Stimulated activated memory B cell treated with anti-CD40 and anti-IgM and Interleukin-4, amounts not matched to agents 10 μg/mL and 1 μg/mL and 100 μg/mL, for 72 hours (primary cell): ENCODE measurements at regions not wholly inside any gene's neighbourhood (a gene's known extent, or its start where the extent isn't known, plus 50 kb on each side); places are given as distances from the start of the nearest gene placed in this dataset.
A peak's percentile ranks its signal among the peaks of the same experiment; 100 is the strongest.
"Not testable (repeated sequence)": the region's sequence is repeated elsewhere in the genome, so short reads cannot be mapped to it uniquely, and the experiment has no call there.

Experiments used
- ATAC-seq: fragments of 150-1000 bp; cut with Tn5 transposase; 2 replicates; pipeline ENCODE4 v1.10.0; 2021
- H3K27ac Mint-ChIP-seq: one replicate; pipeline ENCODE4 v1.8.0; 2022; ENCODE audit warnings: mild to moderate bottlenecking, mixed read lengths
- H3K27me3 Mint-ChIP-seq: one replicate; pipeline ENCODE4 v1.8.0; 2022; ENCODE audit warnings: mixed read lengths
- H3K36me3 Mint-ChIP-seq: one replicate; pipeline ENCODE4 v1.8.0; 2022; ENCODE audit warnings: mixed read lengths
- H3K4me1 Mint-ChIP-seq: one replicate; pipeline ENCODE4 v1.8.0; 2022; ENCODE audit warnings: mixed read lengths
- H3K4me3 Mint-ChIP-seq: one replicate; pipeline ENCODE4 v1.8.0; 2022; ENCODE audit warnings: mild to moderate bottlenecking, moderate library complexity, mixed read lengths
- H3K9me3 Mint-ChIP-seq: one replicate; pipeline ENCODE4 v1.8.0; 2022; ENCODE audit warnings: mixed read lengths

DNA sequence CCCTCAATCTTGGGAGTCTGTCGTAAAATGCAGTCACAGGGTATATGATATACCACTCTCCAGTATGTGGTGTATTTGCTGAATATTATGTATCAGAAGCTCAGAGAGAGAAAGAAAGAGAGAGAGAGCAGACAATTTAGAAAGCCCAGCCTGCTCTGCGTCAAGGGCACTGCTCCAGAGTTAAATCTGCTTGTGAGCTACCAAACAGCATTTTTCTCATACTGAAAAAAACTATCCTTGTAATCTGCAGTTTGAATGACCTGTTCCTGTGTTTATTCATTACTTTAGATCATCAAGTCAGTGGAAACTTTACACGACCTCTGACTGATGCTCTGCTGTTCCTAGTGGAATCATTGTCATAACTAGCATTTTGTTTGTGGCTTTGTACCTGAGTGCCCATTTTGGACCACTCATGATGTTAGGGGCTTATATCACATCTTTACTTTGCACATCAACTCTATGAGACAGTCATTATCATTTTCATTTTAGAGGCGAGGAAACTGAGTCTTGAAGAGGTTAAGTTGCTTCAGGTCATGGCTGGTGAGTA, 89.2 kb upstream of the PELI1 start:
- Mint-ChIP-seq H3K36me3 (peaks cover 5% of the 10 kb centered on the region), H3K9me3 (no peaks in the 10 kb centered on the region), H3K4me1 (peaks cover 12% of the 10 kb centered on the region), H3K4me3 (no peak overlapping the region), H3K27ac (no peak overlapping the region), H3K27me3 (no peaks in the 10 kb centered on the region)
- no peak for ATAC-seq

GRCh38 chr2:64234150-64234549, 89.9 kb upstream of the PELI1 start:
- no peak overlapping the region for H3K27ac Mint-ChIP-seq

DNA sequence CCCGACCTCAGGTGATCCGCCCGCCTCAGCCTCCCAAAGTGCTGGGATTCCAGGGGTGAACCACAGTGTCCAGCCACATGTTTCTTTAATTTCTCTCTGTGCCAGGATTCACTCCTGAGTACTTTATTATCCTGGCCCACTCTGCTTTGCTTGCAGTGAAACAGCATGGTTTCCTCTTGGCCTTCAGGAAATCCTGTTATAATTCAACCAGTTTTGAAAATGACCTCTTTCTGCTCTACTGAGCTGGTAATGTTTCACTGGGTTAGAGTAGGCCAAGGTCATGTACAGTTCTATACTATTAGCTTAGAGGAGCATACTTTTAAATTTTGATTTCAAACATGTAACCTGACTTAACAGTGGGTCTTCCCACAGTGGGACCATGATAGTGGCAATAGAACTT, 90.6 kb upstream of the PELI1 start:
- no peak for ATAC-seq
- Mint-ChIP-seq H3K4me1 (peaks cover 6% of the 10 kb centered on the region), H3K27ac (peak overlapping the region; percentile 28), H3K36me3 (peaks cover 5% of the 10 kb centered on the region), H3K9me3 (no peaks in the 10 kb centered on the region), H3K27me3 (no peaks in the 10 kb centered on the region), H3K4me3 (no peak overlapping the region)

More at GRCh38 chr2:64234150-64234549, 89.9 kb upstream of the PELI1 start:
- Mint-ChIP-seq H3K27me3 (no peaks in the 10 kb centered on the region), H3K4me3 (no peak overlapping the region), H3K36me3 (peaks cover 5% of the 10 kb centered on the region), H3K4me1 (peaks cover 6% of the 10 kb centered on the region), H3K9me3 (no peaks in the 10 kb centered on the region)
- ATAC-seq, result no peak

DNA sequence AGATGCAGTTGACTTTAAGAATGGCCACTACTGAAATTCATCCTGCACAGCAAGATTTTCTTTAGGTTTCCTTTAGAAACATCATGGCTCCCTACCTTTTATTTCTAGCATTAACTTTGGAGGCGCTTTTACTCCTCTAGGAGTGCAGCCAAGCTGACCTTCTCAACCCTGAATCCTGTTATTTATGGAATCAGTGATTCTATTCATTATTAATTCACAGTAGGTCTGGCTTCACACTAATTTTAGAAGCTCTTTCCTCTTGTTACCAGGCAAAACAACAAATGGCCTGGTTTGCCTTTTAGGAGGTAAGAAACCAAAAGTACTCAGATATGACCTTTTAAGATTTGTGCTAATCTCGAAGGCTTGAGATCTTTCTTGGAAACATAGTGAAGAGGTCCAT, 93.0 kb upstream of the PELI1 start:
- Mint-ChIP-seq H3K9me3 (peaks cover 6% of the 10 kb centered on the region), H3K4me3 (no peak overlapping the region), H3K4me1 (no peaks in the 10 kb centered on the region), H3K27me3 (no peaks in the 10 kb centered on the region), H3K27ac (no peak overlapping the region), H3K36me3 (peaks cover 4% of the 10 kb centered on the region)
- no peak for ATAC-seq

DNA sequence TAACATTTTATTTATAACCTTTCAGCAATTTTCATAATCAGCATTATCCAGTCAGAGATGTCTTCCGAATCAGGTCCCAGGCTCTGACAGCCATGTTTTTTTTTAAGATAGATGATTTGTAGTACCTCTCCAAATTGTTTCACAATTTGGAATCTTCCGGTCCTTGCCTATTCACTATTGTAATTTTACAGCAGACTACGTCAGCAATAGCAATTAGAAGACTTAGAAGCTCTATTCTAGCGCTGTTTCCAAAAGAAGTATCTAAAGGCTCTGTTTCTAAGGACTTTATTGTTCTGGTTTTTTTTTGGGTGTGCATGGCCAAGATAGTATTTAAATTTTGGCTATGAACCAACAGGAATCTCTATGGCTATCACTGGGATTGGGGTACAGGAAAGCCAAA, 94.6 kb upstream of the PELI1 start:
- H3K27me3 Mint-ChIP-seq, result no peaks in the 10 kb centered on the region
- H3K4me1 Mint-ChIP-seq, result no peaks in the 10 kb centered on the region
- H3K4me3 Mint-ChIP-seq, result no peak overlapping the region
- H3K27ac Mint-ChIP-seq, result no peak overlapping the region
- peaks cover 6% of the 10 kb centered on the region for H3K9me3 Mint-ChIP-seq
- ATAC-seq, result no peak
- H3K36me3 Mint-ChIP-seq, result peaks cover 4% of the 10 kb centered on the region

DNA sequence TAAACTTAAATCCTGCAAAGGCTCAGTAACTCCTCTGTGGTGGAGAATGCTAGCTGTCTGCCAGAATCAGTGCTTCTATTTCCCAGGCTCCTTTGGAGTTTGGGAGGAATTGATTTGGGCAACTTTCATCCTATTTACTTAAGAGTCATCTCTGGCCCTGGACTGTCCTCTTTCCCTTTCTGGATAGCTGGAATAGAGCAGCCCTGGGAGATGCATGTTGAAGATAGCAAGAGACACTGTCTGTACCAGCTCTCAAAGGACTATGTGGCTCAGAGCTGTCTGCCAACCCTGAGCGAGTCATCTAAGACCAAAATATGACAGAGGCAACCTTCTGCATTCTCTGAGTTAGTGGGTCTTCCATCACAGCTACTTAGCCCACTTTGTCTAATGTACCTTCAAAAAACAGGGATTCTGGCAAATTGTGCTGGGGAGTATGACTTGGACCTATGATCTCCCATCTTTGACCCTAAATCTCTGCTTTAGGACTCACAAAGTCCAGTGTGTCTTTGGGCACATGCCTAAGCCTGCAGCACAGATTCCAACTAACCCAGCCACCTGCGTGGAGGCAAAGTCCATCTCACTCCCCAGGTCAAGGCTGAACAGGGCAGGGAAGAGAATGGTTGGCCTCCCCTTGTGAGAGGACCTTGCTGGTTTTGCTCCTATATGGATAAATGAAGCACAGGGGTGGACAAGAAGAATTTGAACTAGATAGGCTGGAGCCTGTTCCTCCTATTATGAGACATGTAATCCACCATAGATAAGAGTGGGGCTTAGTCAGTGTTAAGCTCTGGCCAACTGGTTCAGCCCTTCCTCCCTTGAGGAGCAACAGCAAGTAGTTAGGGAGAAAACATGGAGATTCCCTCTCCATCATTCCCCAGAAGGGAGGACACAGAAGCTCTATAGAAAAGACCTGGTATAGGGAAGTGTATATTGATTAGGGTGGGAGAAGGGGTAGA, 99.1 kb upstream of the PELI1 start:
- H3K9me3 Mint-ChIP-seq, result peaks cover 9% of the 10 kb centered on the region
- H3K27me3 Mint-ChIP-seq, result no peaks in the 10 kb centered on the region
- peaks cover 10% of the 10 kb centered on the region for H3K36me3 Mint-ChIP-seq
- H3K4me1 Mint-ChIP-seq, result no peaks in the 10 kb centered on the region
- ATAC-seq, result no peak
- H3K27ac Mint-ChIP-seq, result no peak overlapping the region
- no peak overlapping the region for H3K4me3 Mint-ChIP-seq

GRCh38 chr2:64244037-64244416, 99.8 kb upstream of the PELI1 start:
- H3K9me3 Mint-ChIP-seq, result peaks cover 9% of the 10 kb centered on the region
- no peak overlapping the region for H3K4me3 Mint-ChIP-seq
- H3K36me3 Mint-ChIP-seq, result peaks cover 10% of the 10 kb centered on the region
- H3K27ac Mint-ChIP-seq, result no peak overlapping the region
- H3K27me3 Mint-ChIP-seq, result no peaks in the 10 kb centered on the region
- ATAC-seq, result no peak
- H3K4me1 Mint-ChIP-seq, result no peaks in the 10 kb centered on the region

DNA sequence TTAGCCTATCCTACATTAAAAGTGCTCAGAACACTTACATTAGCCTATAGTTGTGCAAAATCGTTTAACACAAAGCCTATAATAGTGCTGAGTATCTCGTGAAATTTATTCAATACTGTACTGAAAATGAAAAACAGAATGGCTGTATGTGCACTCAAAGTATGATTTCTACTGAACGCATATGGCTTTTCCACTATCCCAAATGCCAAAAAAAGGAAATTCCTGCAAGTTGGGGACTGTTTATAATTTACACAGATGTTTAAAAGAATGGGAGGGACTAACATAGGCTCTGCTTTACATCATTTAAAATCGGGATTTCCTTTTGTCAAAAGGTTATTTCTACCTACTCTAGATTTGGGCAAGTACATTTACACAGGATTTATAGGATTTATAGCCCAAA, 101.4 kb upstream of the PELI1 start:
- peaks cover 5% of the 10 kb centered on the region for H3K9me3 Mint-ChIP-seq
- no peak overlapping the region for H3K27ac Mint-ChIP-seq
- H3K36me3 Mint-ChIP-seq, result peaks cover 6% of the 10 kb centered on the region
- no peaks in the 10 kb centered on the region for H3K4me1 Mint-ChIP-seq
- no peaks in the 10 kb centered on the region for H3K27me3 Mint-ChIP-seq
- ATAC-seq, result no peak
- no peak overlapping the region for H3K4me3 Mint-ChIP-seq

DNA sequence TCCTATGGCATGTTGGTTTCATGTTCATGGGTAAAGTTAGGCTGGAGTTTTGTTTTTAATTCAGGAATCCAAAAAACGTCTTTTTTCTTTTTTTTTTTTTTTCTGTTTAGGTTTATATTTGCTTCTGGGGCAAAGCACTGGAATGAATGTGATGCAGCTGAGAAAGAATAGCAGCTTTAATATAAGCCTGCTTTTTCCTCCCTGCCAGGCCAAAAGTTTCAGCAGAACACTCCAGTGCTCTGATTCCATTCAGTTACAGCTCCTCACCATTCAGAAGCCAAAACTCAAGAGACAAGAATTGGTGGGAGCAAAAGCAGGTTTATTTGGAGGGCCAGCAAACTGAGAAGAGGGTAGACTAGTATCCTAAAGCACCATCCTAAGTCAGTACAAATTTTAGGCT, 102.7 kb upstream of the PELI1 start:
- Mint-ChIP-seq H3K9me3 (peaks cover 2% of the 10 kb centered on the region), H3K27ac (no peak overlapping the region), H3K4me1 (no peaks in the 10 kb centered on the region), H3K27me3 (no peaks in the 10 kb centered on the region), H3K36me3 (peaks cover 6% of the 10 kb centered on the region), H3K4me3 (no peak overlapping the region)
- no peak for ATAC-seq

DNA sequence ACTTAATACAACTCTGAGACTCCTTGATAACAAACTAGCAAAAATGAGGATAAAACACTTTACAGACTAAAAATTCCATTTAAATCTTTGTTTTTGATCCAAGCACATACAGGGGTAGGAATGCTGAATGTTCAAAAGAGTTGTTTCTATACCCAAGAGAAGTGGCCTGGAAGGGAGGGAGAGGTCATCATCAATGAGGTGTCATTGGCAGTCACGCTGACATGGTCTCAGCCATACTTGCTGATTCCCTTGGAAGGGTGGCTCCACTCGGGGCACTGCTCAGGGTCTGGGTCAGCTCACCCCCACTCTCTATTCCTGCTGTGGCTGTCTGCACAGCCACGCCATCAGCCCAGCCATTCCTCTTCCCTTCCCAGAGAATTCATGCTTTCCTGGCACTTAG, 105.2 kb upstream of the PELI1 start:
- no peak overlapping the region for H3K4me3 Mint-ChIP-seq
- H3K36me3 Mint-ChIP-seq, result peaks cover 24% of the 10 kb centered on the region
- no peaks in the 10 kb centered on the region for H3K4me1 Mint-ChIP-seq
- H3K27ac Mint-ChIP-seq, result peak overlapping the region; percentile 33
- no peak for ATAC-seq
- peaks cover 2% of the 10 kb centered on the region for H3K9me3 Mint-ChIP-seq
- no peaks in the 10 kb centered on the region for H3K27me3 Mint-ChIP-seq

GRCh38 chr2:64250063-64250462, 105.8 kb upstream of the PELI1 start:
- Mint-ChIP-seq H3K9me3 (peaks cover 2% of the 10 kb centered on the region), H3K27me3 (no peaks in the 10 kb centered on the region), H3K4me1 (no peaks in the 10 kb centered on the region), H3K4me3 (no peak overlapping the region), H3K36me3 (peaks cover 28% of the 10 kb centered on the region), H3K27ac (peak overlapping the region; percentile 9)
- ATAC-seq, result no peak

GRCh38 chr2:64250751-64251423, 106.7 kb upstream of the PELI1 start:
- Mint-ChIP-seq H3K4me1 (no peaks in the 10 kb centered on the region), H3K27me3 (no peaks in the 10 kb centered on the region), H3K27ac (peak overlapping the region; percentile 9), H3K36me3 (peaks cover 26% of the 10 kb centered on the region), H3K9me3 (peaks cover 2% of the 10 kb centered on the region), H3K4me3 (no peak overlapping the region)
- no peak for ATAC-seq

DNA sequence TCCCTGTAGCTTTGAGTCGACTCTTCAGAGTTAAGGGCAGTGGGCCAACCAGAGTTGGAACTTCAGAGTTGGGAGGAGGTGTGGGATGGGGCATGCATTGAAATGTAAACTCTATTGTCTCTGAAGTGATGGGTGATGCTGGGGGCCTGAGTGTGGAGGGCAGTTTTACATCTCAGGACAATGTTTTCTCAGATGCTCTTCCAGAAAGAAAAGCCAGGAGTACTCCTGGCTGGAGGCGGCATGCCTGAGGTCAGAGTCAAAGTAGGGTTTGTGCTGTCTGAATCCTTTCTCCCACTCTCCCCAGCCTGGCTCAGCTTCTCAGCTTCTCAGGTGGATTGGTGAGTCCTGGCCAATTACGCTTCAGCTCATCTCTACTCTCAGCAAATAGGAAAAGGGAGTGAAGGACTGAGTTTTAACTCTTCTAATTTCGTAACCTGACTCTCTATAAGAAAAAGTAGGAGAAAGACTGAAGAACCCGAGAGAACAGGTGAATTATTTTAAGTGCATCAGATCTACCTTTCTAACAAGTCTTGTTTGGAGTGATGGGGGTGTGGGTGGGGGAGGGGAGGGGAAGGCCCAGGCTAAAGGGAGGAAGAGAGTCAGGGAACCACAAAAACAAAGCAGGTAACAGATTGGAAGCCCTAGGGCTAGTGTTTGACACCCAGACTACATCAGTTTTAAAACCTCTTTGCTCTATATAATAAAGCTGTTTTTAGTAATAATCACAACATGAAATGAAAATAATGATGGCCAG, 107.5 kb upstream of the PELI1 start:
- Mint-ChIP-seq H3K27me3 (no peaks in the 10 kb centered on the region), H3K4me3 (no peak overlapping the region), H3K9me3 (peaks cover 2% of the 10 kb centered on the region), H3K36me3 (peaks cover 26% of the 10 kb centered on the region), H3K4me1 (no peaks in the 10 kb centered on the region), H3K27ac (no peak overlapping the region)
- ATAC-seq, result no peak

GRCh38 chr2:64252251-64252978, 108.2 kb upstream of the PELI1 start:
- H3K36me3 Mint-ChIP-seq, result peaks cover 26% of the 10 kb centered on the region
- not testable (repeated sequence) for H3K27ac Mint-ChIP-seq, H3K4me3 Mint-ChIP-seq, H3K27me3 Mint-ChIP-seq, H3K9me3 Mint-ChIP-seq, H3K4me1 Mint-ChIP-seq, ATAC-seq

DNA sequence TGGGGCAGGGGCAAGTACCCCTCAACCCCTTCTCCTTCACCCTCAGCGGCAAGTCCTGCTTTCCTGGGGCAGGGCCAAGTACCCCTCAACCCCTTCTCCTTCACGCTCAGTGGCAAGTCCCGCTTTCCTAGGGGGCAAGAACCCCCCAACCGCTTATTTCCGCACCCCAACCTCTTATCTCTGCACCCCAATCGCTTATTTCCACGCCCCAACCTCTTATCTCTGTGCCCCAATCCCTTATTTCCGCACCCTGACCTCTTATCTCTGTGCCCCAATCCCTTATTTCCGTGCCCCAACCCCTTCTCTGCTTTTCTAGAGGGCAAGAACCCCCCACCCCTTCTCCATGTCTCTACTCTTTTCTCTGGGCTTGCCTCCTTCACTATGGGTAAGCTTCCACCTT, 109.2 kb upstream of the PELI1 start:
- ATAC-seq, H3K9me3 Mint-ChIP-seq, H3K4me1 Mint-ChIP-seq, H3K4me3 Mint-ChIP-seq, H3K27ac Mint-ChIP-seq, H3K27me3 Mint-ChIP-seq: not testable (repeated sequence)
- peaks cover 26% of the 10 kb centered on the region for H3K36me3 Mint-ChIP-seq
